ENCODE measurements at regions not wholly inside any gene's neighbourhood (a gene's known extent, or its start where the extent isn't known, plus 50 kb on each side); places are given as distances from the start of the nearest gene placed in this dataset.
"Not testable (repeated sequence)": the region's sequence is repeated elsewhere in the genome, so short reads cannot be mapped to it uniquely, and the experiment has no call there.

GRCh38 chr15:75792236-75792635 lies 51.0 kb upstream of the UBE2Q2 start:
- DNase-seq (ENCODE audit: low read depth), result not testable (repeated sequence)

GRCh38 chr15:75791337-75791713 lies 51.9 kb upstream of the UBE2Q2 start:
- no peak for DNase-seq (ENCODE audit: low read depth)

GRCh38 chr15:75790631-75791336 lies 52.5 kb upstream of the UBE2Q2 start:
- DNase-seq (ENCODE audit: low read depth), result no peak

- no peak for DNase-seq (ENCODE audit: low read depth)
These were observed 56.7 kb upstream of the UBE2Q2 start for GRCh38 chr15:75786575-75786947.

- DNase-seq (ENCODE audit: low read depth), result no peak
These were observed 57.3 kb upstream of the UBE2Q2 start for GRCh38 chr15:75785771-75786574.

- not testable (repeated sequence) for DNase-seq (ENCODE audit: low read depth)
These were observed 58.5 kb upstream of the UBE2Q2 start for GRCh38 chr15:75784511-75785480.

- DNase-seq (ENCODE audit: low read depth), result not testable (repeated sequence)
These were observed 59.7 kb upstream of the UBE2Q2 start for GRCh38 chr15:75783566-75783965.

- DNase-seq (ENCODE audit: low read depth), result no peak
These were observed 60.3 kb upstream of the UBE2Q2 start for GRCh38 chr15:75782926-75783325.

GRCh38 chr15:75780995-75781394 lies 62.3 kb upstream of the UBE2Q2 start:
- not testable (repeated sequence) for DNase-seq (ENCODE audit: low read depth)

GRCh38 chr15:75779504-75779903 lies 63.7 kb upstream of the UBE2Q2 start:
- DNase-seq (ENCODE audit: low read depth), result no peak

GRCh38 chr15:75776871-75777610 lies 64.4 kb upstream of the CSPG4 start:
- DNase-seq (ENCODE audit: low read depth), result peak; percentile 74

- DNase-seq (ENCODE audit: low read depth), result peak; percentile 73
These were observed 63.4 kb upstream of the CSPG4 start for GRCh38 chr15:75776065-75776423.

GRCh38 chr15:75775296-75776064 lies 62.8 kb upstream of the CSPG4 start:
- DNase-seq (ENCODE audit: low read depth), result peak; percentile 42

GRCh38 chr15:75773974-75774373 lies 61.3 kb upstream of the CSPG4 start:
- not testable (repeated sequence) for DNase-seq (ENCODE audit: low read depth)

- DNase-seq (ENCODE audit: low read depth), result not testable (repeated sequence)
These were observed 58.4 kb upstream of the CSPG4 start for GRCh38 chr15:75771054-75771453.

GRCh38 chr15:75770131-75770530 lies 57.5 kb upstream of the CSPG4 start:
- DNase-seq (ENCODE audit: low read depth), result no peak

GRCh38 chr15:75768526-75768925 lies 55.9 kb upstream of the CSPG4 start:
- DNase-seq (ENCODE audit: low read depth), result not testable (repeated sequence)

GRCh38 chr15:75765551-75766305 lies 53.1 kb upstream of the CSPG4 start:
- not testable (repeated sequence) for DNase-seq (ENCODE audit: low read depth)

GRCh38 chr15:75764845-75765550 lies 52.4 kb upstream of the CSPG4 start:
- not testable (repeated sequence) for DNase-seq (ENCODE audit: low read depth)
